Activated T-cell treated with anti-CD3 and anti-CD28 coated beads, Interleukin-2, amount 50 U/mL, for 48 hours (primary cell): ENCODE measurements at regions not wholly inside any gene's neighbourhood (a gene's known extent, or its start where the extent isn't known, plus 50 kb on each side); places are given as distances from the start of the nearest gene placed in this dataset.

Experiments used
- DNase-seq, 2 experiments: peaks; one replicate each; pipeline ENCODE4 v3.0.0-alpha.2; 2020

GRCh38 chr16:48879223-48880122, 269.5 kb upstream of the N4BP1 start:
- no peak for DNase-seq

DNA sequence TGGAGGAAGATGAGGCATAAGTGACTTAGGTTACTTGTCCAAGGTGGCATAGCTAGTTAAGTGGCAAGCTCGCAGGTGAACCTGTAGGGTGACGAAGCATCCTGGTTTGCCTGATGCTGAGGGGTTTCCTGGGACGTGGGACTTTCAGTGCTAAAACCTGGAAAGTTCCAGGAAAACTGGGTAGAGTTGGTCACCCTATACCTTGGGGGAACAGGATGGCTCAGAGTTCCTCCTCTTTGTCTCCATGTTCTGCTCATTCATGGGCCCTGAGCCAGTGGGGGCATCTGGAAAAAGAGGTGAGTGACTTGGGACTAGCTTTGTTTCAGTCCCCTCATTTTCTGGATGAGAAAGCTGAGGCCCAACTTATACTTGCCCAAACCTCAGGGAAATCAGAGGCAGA, 268.0 kb upstream of the N4BP1 start:
- DNase-seq, result no peak

DNA sequence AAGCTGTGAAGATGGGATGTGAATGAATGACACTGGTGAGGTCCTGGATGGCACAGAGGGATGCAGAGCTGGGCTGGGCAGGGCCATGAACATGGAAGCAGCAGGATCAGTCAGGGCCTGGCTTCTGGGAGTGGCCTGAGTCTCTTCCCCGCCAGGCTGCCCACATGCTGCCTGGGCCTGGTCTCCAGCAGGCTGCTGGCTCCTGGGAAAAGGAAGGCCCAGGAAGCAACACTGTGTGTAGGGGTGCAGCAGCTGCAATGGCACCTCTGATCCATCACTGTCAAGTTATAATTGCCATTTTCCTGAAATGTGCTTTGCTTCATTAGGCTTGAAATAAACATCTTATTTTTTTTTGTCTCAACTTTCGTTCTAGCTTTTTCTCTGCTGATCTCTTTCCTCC, 260.2 kb upstream of the N4BP1 start:
- DNase-seq, result no peak

- no peak for DNase-seq
Observed at GRCh38 chr16:48865520-48865919, 255.5 kb upstream of the N4BP1 start.

DNA sequence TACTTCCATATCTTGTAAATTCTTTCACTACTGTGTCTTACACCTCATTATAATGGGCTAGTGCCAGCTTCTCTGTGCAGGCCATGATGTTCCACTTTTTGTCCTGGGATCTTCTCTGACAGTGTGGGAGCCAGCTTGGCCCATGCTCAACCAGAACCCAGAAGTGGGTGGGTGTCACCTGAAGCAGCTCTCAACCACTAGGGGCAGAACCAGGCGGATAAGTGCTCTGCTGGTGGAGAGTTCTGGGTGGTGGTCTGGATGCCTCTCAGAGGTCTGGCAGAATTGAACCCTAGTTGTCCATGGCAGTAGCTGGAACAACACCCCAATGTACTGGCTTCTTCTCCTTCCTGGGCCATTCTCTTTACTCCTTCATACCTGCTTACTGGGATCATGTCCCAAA, 254.1 kb upstream of the N4BP1 start:
- DNase-seq, result no peak

- no peak for DNase-seq
Observed at GRCh38 chr16:48862087-48862532, 252.1 kb upstream of the N4BP1 start.

DNA sequence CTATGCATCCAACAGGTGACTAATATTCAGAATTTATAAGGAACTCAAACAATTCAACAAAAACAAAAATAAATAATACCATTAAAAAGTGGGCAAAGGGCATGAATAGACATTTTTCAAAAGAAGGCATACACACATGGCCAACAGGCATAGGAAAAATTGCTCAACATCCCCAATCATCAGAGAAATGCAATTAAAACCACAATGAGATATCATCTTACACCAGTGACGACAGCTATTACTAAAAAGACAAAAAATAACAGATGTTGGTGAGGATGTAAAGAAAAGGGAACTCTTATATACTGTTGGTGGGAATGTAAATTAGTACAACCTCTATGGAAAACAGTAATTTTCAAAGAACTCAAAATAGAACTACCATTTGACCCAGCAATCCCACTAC, 250.4 kb upstream of the N4BP1 start:
- no peak for DNase-seq

GRCh38 chr16:48852951-48853350, 243.0 kb upstream of the N4BP1 start:
- DNase-seq, result no peak

- no peak for DNase-seq
Observed at GRCh38 chr16:48852458-48852857, 242.5 kb upstream of the N4BP1 start.

DNA sequence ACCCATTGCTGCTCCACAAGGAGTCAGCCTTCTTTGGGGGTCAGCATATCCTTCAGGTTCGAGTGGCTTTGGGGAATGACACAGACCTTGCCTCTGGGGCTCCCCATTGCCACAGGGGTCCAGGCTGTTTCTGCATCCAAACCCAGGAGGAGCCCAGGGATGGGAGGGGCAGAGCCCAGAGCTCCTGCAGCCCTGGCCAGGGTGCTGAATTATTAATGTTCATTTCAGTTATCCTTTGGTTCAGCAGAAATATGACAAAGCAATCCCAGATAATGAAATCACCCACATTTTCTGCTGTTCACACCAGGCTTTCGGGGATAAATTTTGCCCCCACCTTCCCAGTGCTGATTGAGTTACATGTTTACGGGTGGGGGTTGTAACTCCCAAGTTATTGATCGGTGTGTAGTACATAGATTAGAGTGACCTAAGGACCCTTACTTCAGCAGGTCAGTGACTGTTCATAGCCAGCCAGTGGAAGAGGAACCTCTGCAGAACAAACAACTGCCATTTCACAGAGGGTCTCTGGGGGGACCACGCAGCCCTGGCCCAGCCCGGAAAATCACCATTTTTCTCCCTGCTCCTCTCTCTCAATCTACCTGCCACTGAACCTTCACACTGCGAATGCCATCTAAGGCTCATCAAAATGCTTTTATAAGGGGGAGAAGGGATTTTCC, 240.3 kb upstream of the N4BP1 start:
- DNase-seq, result no peak

DNA sequence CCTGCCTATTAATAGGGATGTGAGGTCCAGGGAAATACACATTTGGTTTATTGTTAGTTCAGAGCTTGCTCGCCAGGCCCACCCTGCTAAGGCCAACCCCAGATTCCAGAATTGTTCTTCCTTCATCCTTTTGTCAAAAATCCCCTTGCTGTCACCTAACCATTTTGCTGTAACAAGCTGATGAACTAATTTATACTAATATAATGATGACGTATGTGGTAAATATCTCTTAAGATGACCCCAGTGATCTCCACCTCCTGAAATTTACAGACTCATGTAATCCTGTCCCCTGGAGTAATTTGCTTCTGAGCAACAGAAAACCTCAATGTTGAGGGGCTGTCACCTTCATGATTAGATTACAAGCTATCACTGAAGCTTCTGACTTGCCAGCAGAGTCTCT, 236.3 kb upstream of the N4BP1 start:
- no peak for DNase-seq

- no peak for DNase-seq
Observed at GRCh38 chr16:48845261-48845660, 235.3 kb upstream of the N4BP1 start.

GRCh38 chr16:48838349-48838748, 228.4 kb upstream of the N4BP1 start:
- DNase-seq, result no peak

DNA sequence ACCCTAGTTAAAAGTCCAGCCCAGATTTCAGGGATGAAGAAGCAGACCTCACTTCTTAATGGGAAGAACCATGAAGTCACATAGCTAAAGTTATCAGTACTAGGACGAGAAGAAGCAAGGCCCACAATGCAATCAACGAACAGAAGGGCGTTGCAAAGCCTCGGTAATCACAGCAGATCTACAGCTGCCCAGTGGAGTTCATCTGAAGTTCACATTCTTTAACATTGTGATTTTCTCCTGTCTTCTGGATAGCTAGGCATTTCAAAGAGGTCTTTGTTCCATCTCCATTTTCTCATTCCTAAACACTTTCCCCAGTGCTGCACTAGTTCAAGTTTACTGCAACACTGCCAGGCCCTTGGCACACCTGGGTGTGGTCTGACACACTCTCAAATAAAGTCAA, 226.7 kb upstream of the N4BP1 start:
- no peak for DNase-seq

DNA sequence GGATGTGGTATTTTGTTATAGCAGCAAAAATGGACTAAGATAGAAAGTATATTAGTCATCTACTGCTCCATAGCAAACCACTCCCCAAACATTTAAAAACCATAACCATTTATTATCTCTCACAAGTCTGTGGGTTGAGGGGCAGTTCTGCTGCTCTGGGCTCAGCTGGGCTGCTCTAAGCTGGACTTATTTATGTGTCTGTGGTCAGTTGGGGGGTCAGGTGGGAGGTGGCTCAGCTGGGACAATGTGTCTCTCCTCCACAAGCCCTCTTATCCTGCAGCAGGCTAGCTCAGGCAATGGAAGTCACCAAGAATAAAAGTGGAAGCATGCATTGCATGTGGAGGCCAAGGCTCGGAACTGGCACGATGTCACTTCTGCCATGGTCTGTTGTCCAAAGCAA, 226.1 kb upstream of the N4BP1 start:
- DNase-seq, result no peak

DNA sequence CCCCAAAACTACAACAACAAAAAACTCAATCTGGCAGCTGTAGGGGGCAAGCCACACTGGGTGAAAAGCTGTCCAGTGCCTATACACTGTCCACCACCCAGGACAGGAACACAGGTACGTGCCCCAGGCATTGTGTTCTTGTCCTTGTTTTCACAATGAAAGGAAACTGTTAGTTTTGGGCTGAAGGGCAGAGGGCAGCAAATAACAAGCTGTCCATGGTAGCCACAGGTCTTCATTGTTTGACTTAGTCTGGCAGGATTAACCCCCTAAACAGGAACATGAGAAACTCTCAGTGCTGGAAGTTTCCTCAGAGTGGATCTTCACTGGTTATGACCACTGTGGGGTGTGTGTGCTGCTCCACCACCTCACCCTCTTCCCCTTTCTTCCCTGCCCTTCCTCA, 224.6 kb upstream of the N4BP1 start:
- DNase-seq, result no peak

DNA sequence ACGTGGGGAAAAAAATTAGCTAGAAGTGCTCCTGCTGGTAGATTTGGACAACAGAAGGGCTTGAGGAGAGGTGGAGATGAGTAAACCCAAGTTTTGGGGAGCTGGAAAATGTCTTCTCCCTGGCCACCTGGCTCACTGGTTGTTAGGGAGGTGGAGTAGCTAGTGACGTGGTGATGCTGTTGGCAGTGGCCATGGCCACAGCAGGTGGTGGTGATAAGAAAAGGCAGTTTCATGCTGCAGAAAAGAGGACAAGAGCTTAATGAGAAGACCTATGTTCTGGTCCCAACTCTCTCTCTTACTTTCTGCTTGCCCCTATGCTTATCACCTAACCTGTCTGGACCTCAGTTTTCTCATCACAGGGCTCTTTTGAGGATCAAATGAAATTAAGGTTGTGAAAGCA, 223.5 kb upstream of the N4BP1 start:
- no peak for DNase-seq

DNA sequence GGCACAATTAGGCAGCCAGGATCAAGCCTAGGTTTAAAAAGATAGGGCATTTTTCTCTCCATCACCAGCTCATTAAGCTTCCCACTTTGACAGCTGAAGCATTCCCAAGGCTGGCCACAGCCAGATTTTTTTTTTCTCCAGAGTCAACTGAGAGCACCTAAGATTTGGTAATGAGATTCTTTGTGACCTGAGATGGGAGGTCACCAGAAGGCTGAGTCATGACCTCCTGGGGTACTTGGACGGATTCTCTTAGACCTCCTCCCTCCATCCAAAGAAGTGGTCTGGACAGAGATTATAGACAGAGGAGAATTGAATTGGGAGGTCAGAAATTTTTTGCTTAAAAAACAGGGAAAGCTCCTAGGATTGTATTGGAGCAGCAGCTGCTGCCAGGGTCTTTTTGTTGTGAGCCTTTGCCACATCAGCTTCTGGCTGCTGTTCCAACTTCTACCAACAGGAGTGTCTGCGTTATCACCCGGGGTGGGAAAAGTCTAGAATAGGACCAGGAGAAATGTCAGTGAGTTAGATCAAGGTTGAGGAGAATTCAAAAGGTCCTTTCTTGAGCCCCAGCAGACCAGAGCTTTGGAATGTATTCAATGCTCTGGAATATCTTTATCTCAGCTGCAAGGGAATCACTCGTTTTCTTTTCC, 221.2 kb upstream of the N4BP1 start:
- DNase-seq, result no peak

GRCh38 chr16:48829336-48830310, 219.6 kb upstream of the N4BP1 start:
- no peak for DNase-seq

DNA sequence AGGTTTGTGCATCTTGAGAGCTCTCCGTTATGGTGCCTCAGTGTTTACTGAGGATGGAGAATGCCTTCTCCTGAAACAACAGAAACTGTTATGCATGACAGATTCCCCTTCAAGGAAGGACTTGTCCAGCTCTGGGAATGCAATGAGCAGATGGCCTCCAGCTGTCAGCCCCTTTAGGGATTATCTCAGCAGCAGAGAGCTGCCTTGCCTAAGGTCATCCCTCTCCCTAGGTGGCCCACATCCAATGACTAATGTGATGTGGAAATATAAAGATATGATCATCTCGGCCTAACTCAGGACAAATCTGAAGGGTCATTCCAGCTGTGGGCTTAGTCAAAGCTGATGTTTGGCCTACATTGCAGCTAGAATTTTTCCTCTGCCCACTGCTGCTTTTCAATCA, 214.3 kb upstream of the N4BP1 start:
- no peak for DNase-seq

DNA sequence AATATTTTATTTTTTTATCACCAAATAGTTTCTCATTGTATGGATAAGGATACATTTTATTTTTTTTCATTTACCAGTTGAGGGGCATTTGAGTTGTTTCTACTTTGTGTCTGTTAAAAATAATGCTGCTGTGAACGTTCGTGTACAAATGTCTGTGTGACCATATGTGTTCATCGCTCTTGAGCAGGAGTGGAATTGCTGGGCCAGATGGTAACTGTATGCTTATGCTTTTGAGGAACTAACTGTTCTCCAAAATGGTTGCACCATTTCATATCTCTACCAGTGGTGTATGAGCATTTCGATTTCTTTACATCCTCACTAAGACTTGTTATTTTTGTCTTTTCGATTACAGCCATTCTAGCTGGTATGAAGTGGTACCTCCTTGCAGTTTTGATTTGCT, 212.5 kb upstream of the N4BP1 start:
- no peak for DNase-seq

- no peak for DNase-seq
Observed at GRCh38 chr16:48820379-48820778, 210.4 kb upstream of the N4BP1 start.

DNA sequence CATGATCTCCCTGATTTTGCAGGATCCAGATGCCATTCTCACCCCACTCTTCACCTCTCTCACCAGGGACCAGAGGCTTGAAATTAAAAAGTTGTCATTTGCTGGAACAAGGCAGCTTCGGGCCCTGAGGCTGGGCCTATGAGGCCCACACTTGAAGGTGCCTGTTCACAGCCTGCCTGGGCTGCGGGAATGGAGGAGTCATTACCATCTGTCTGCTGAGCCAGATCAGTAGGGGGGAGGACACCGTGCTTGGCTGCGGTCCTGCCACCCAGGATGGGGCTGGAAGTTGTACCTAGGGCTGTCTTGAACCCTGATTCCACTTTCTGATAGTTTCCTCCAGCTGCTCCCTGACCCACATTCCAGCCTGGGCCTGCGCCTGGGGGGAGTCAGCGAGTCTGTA, 208.3 kb upstream of the N4BP1 start:
- no peak for DNase-seq
